ENCODE measurements at regions not wholly inside any gene's neighbourhood (a gene's known extent, or its start where the extent isn't known, plus 50 kb on each side); places are given as distances from the start of the nearest gene placed in this dataset.

GRCh38 chr18:11309172-11309571 lies 159.8 kb upstream of the PIEZO2 start:
- TF ChIP-seq POLR2A (IDR thresholded peaks at IDR 0.05) (no peak), CTCF (IDR thresholded peaks at IDR 0.05 in 8 of 11, conservative IDR thresholded peaks at IDR 0.05 in 3 of 11) (no peak)
